K562 (cell line): ENCODE measurements at regions not wholly inside any gene's neighbourhood (a gene's known extent, or its start where the extent isn't known, plus 50 kb on each side); places are given as distances from the start of the nearest gene placed in this dataset.

Experiments
- ATAC-seq: fragments of 200-7000 bp; cut with Tn5 transposase; 3 replicates; pipeline ENCODE4 v1.9.1; 2020; ENCODE audit warnings: moderate library complexity
- BruUV-seq: library from RNA; stranded (reverse); fragments of 400-500 nt; replicated peaks from 2 replicates; lab custom pipeline; 2021; lab: Mats Ljungman, UMichigan
- CTCF ChIA-PET: fragments of 300-600 bp; formaldehyde crosslinking; extraction: SDS; loops from one replicate; lab custom pipeline; 2021; ENCODE audit warnings: low intra/inter-chr PET ratio; lab: Yijun Ruan, JAX
- POLR2A ChIA-PET: fragments of 300-600, 350-650 bp; sonication (Branson Sonifier 250); formaldehyde crosslinking; extraction: SDS; loops from one replicate; lab custom pipeline; 2021; ENCODE audit warnings: antibody characterized with exemption, inconsistent platforms; lab: Yijun Ruan, JAX
- DNase-seq, 4 experiments: peaks; one replicate each; pipeline versions ENCODE4 v3.0.0 to v3.0.0-alpha.2; 2011 to 2018; ENCODE audit warnings: low spot score in 3 of 4, mixed read lengths in 3 of 4; ENCODE audit errors: extremely low read depth in 1 of 4
- FAIRE-seq: peaks from 2 replicates; lab custom pipeline; 2011; peaks lifted over from hg19 to GRCh38; lab: Jason Lieb, UNC
- H2AFZ ChIP-seq: 2 replicates; pipeline ENCODE4 v1.6.0; 2011; ENCODE audit warnings: low read depth, low read length, control low read depth, inconsistent platforms
- H3K27ac ChIP-seq: fragments of 200-600 bp; 3 replicates; pipeline ENCODE4 v1.8.0; 2011; ENCODE audit warnings: low read depth, mild to moderate bottlenecking, control low read depth, inconsistent platforms, low read length, moderate library complexity, mixed read lengths; ENCODE audit errors: extremely low read depth
- H3K27me3 ChIP-seq, 2 experiments: fragments of 300-600 bp in 1 of 2; 2 replicates in 1 of 2; 3 replicates in 1 of 2; pipeline versions ENCODE4 v1.6.0 to v1.8.0; 2011; ENCODE audit warnings: inconsistent platforms in 2 of 2, low read length in 2 of 2, mild to moderate bottlenecking in 1 of 2, mixed read lengths in 1 of 2, moderate library complexity in 1 of 2; ENCODE audit not compliant: control insufficient read depth in 2 of 2, insufficient read depth in 2 of 2
- H3K36me3 ChIP-seq: fragments of 300-600 bp; 3 replicates; pipeline ENCODE4 v1.8.0; 2011; ENCODE audit warnings: mild to moderate bottlenecking, low read length, inconsistent platforms; ENCODE audit not compliant: control insufficient read depth, insufficient read depth
- H3K4me1 ChIP-seq, 2 experiments: fragments of 200-600 bp in 1 of 2; replicated peaks in 1 of 2; 2 replicates in 1 of 2; 3 replicates in 1 of 2; pipeline versions ENCODE4 v1.5.1 to v1.8.0; 2011; ENCODE audit warnings: inconsistent platforms in 2 of 2, low read length in 2 of 2, mild to moderate bottlenecking in 1 of 2, mixed read lengths in 1 of 2, moderate library complexity in 1 of 2; ENCODE audit not compliant: control insufficient read depth in 2 of 2, insufficient read depth in 2 of 2
- H3K4me2 ChIP-seq: 2 replicates; pipeline ENCODE4 v1.6.1; 2011; ENCODE audit warnings: low read length, control low read depth, inconsistent platforms, mixed read lengths; ENCODE audit not compliant: insufficient read depth
- H3K4me3 ChIP-seq: fragments of 200-600 bp; sonication (generic), shearing (Covaris generic); 2 replicates; pipeline ENCODE4 v1.5.1; 2016; ENCODE audit warnings: control low read depth, inconsistent platforms
- H3K79me2 ChIP-seq: fragments of 200-600 bp; 3 replicates; pipeline ENCODE4 v1.8.0; 2011; ENCODE audit warnings: low read length, inconsistent platforms; ENCODE audit not compliant: control insufficient read depth, insufficient read depth
- H3K9ac ChIP-seq, 2 experiments: 2 replicates each; pipeline versions ENCODE4 v1.6.0 to v1.6.1; 2011; ENCODE audit warnings: low read depth in 2 of 2, low read length in 2 of 2, control low read depth in 1 of 2, inconsistent platforms in 1 of 2, mild to moderate bottlenecking in 1 of 2, mixed read lengths in 1 of 2; ENCODE audit not compliant: insufficient read depth in 1 of 2
- H3K9me1 ChIP-seq: one replicate; pipeline ENCODE4 v1.6.0; 2011; ENCODE audit warnings: inconsistent platforms, mild to moderate bottlenecking, low read length, moderate library complexity; ENCODE audit not compliant: control insufficient read depth, insufficient read depth
- H3K9me3 ChIP-seq: replicated peaks from 2 replicates; pipeline ENCODE4 v1.5.1; 2011; ENCODE audit warnings: low read depth, low read length, inconsistent platforms; ENCODE audit not compliant: control insufficient read depth, insufficient read depth
- H4K20me1 ChIP-seq: replicated peaks from 2 replicates; pipeline ENCODE4 v1.6.1; 2011; ENCODE audit warnings: low read length, inconsistent platforms, mixed read lengths; ENCODE audit not compliant: control insufficient read depth, insufficient read depth
- CBX2 ChIP-seq: fragments of 200-600 bp; sonication (generic); IDR thresholded peaks from one replicate; pipeline ENCODE4 v1.6.1; 2012; ENCODE audit warnings: mild to moderate bottlenecking, low read length, inconsistent platforms; ENCODE audit not compliant: insufficient read depth, poor library complexity, severe bottlenecking
- DACH1 ChIP-seq: fragments of 450-650 bp; IDR thresholded peaks from 2 replicates; pipeline ENCODE4 v1.6.1; 2018; ENCODE audit not compliant: partially characterized antibody
- EP400 ChIP-seq: fragments of 450-650 bp; IDR thresholded peaks from 2 replicates; pipeline ENCODE4 v1.6.1; 2017; ENCODE audit warnings: antibody characterized with exemption, mild to moderate bottlenecking, moderate library complexity
- HIVEP1 ChIP-seq: fragments of 250-450 bp; sonication (Bioruptor Pico); IDR thresholded peaks from 2 replicates; pipeline ENCODE4 v1.4.0; 2020; ENCODE audit warnings: mild to moderate bottlenecking
- KLF1 ChIP-seq: fragments of 450-650 bp; IDR thresholded peaks from 2 replicates; pipeline ENCODE4 v1.6.1; 2016; ENCODE audit warnings: missing genetic modification characterization, missing compliant biosample characterization
- MCM7 ChIP-seq, 2 experiments: fragments of 450-650 bp; IDR thresholded peaks; 2 replicates each; pipeline ENCODE4 v1.6.1; 2016 to 2018
- NCOA6 ChIP-seq: fragments of 450-650 bp; IDR thresholded peaks from 2 replicates; pipeline ENCODE4 v1.6.1; 2017; ENCODE audit warnings: mild to moderate bottlenecking
- NR3C1 ChIP-seq: sonication (generic); formaldehyde crosslinking; IDR thresholded peaks from 2 replicates; pipeline ENCODE4 v1.8.1; 2022; ENCODE audit warnings: missing genetic modification reagents
- PHF8 ChIP-seq: fragments of 200-600 bp; sonication (generic); IDR thresholded peaks from 2 replicates; pipeline ENCODE4 v1.6.1; 2012; ENCODE audit warnings: mixed run types, mild to moderate bottlenecking, inconsistent platforms, low read length, moderate library complexity, borderline replicate concordance
- POLR2G ChIP-seq: fragments of 200-400 bp; formaldehyde crosslinking; IDR thresholded peaks from 2 replicates; pipeline ENCODE4 v1.6.1; 2017; ENCODE audit warnings: low read depth, mild to moderate bottlenecking, antibody characterized with exemption, low read length, moderate library complexity
- SAP30 ChIP-seq: fragments of 200-600 bp; sonication (generic); IDR thresholded peaks from 2 replicates; pipeline ENCODE4 v1.6.1; 2012; ENCODE audit warnings: borderline replicate concordance, low read depth, mild to moderate bottlenecking, moderate library complexity, low read length, control low read depth, inconsistent platforms; ENCODE audit not compliant: insufficient read depth, poor library complexity, severe bottlenecking
- SMARCB1 ChIP-seq: IDR thresholded peaks from 2 replicates; pipeline ENCODE4 v1.6.1; 2011; ENCODE audit warnings: improper control_type of control experiment, low read depth; ENCODE audit not compliant: insufficient read length
- TEAD2 ChIP-seq: fragments of 450-650 bp; IDR thresholded peaks from 2 replicates; pipeline ENCODE4 v1.6.1; 2016; ENCODE audit warnings: missing genetic modification characterization, control low read depth, missing compliant biosample characterization
- ZNF445 ChIP-seq: fragments of 250-450 bp; sonication (Bioruptor Pico); IDR thresholded peaks from 2 replicates; pipeline ENCODE4 v1.4.0; 2020; ENCODE audit warnings: low read depth, mild to moderate bottlenecking, moderate library complexity
- ZZZ3 ChIP-seq: fragments of 450-650 bp; IDR thresholded peaks from 2 replicates; pipeline ENCODE4 v1.6.1; 2016; ENCODE audit warnings: antibody characterized with exemption, mild to moderate bottlenecking, moderate library complexity
- WGBS: fragments of 100-300 bp; shearing (Covaris generic); methylation state at CpG from one replicate; pipeline ENCODE4 v1.1.6; 2016; ENCODE audit warnings: low coverage, mixed read lengths; ENCODE audit not compliant: insufficient coverage; ENCODE audit errors: missing lambda C conversion rate; 5-methylcytosine and 5-hydroxymethylcytosine counted together
- in situ Hi-C: fragments of 300-500 bp; cut with MboI; formaldehyde crosslinking; loops from 4 replicates; pipeline ENCODE4 v1.15.0; 2018; ENCODE audit warnings: inconsistent platforms, mixed read lengths
- intact Hi-C: fragments of 100-400 bp; cut with micrococcal nuclease; formaldehyde crosslinking; loops from 2 replicates; pipeline ENCODE4 v1.14.2; 2022
- TF ChIP-seq, protein P1 (sequence below): IDR thresholded peaks from 3 replicates; pipeline ENCODE4 v1.6.1; 2011; ENCODE audit warnings: borderline replicate concordance, mild to moderate bottlenecking; ENCODE audit not compliant: insufficient read length, insufficient read depth
- TF ChIP-seq, protein P2 (sequence below): fragments of 450-650 bp; formaldehyde crosslinking; conservative IDR thresholded peaks from 2 replicates; pipeline ENCODE4 v1.4.0; 2022; ENCODE audit warnings: mild to moderate bottlenecking, missing genetic modification characterization

DNA sequence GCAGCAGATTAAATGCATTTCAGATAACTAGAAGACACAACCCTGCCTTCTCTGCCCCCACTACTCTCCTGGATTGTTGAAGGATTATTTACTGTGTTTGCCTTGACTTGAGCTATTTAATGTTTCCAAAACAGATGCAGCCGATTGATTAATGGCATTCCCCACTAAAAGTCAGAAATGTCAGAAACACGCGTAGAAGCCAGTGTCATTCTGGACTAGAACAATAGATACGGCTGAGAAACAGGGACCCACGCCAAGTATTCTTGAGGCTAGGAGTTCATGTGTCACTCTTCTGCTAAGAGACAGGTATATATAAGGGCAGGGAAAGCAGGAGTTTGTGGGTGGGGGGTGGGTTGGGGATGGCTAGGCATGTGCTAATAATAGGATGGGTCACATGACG, 366.7 kb upstream of the PROX1 start:
- ChIA-PET POLR2A (interaction anchor here (0.6 kb wide), 1 partner anchor 1259 kb away, joined by 3 read pairs; no protein-coding TSS in a partner anchor), CTCF (no interaction called here)
- FAIRE-seq, result no peak
- 2% methylated on average over 6 of the region's 6 CpGs for WGBS
- intact Hi-C loops (no loop called here), in situ Hi-C loops (no loop called here)
- Histone ChIP-seq H3K4me1 (no peaks in the 10 kb centered on the region), H3K9me3 (no peaks in the 10 kb centered on the region), H3K9me1 (peaks cover 3% of the 10 kb centered on the region), H3K9ac (no peak overlapping the region), H4K20me1 (no peaks in the 10 kb centered on the region; the same call in 1 of the 2 replicates), H3K4me2 (no peak overlapping the region), H2AFZ (no peak overlapping the region)
- BruUV-seq, result no TSS peak
- no peak for DNase-seq
- no peak for ATAC-seq
- TF ChIP-seq, protein P1, sequence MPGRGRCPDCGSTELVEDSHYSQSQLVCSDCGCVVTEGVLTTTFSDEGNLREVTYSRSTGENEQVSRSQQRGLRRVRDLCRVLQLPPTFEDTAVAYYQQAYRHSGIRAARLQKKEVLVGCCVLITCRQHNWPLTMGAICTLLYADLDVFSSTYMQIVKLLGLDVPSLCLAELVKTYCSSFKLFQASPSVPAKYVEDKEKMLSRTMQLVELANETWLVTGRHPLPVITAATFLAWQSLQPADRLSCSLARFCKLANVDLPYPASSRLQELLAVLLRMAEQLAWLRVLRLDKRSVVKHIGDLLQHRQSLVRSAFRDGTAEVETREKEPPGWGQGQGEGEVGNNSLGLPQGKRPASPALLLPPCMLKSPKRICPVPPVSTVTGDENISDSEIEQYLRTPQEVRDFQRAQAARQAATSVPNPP, result no peak
- no peak for TF ChIP-seq HIVEP1 (CRISPR knock-in tag)
- no peak for TF ChIP-seq TEAD2
- no peak for TF ChIP-seq SMARCB1
- no peak for TF ChIP-seq NR3C1
- TF ChIP-seq, protein P2, sequence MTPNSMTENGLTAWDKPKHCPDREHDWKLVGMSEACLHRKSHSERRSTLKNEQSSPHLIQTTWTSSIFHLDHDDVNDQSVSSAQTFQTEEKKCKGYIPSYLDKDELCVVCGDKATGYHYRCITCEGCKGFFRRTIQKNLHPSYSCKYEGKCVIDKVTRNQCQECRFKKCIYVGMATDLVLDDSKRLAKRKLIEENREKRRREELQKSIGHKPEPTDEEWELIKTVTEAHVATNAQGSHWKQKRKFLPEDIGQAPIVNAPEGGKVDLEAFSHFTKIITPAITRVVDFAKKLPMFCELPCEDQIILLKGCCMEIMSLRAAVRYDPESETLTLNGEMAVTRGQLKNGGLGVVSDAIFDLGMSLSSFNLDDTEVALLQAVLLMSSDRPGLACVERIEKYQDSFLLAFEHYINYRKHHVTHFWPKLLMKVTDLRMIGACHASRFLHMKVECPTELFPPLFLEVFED (CRISPR knock-in tag), result no peak
- no peak for TF ChIP-seq SAP30
- TF ChIP-seq ZZZ3, result no peak
- TF ChIP-seq MCM7 (IDR thresholded peaks at IDR 0.05), result no peak
- no peak for TF ChIP-seq DACH1
- no peak for TF ChIP-seq CBX2
- TF ChIP-seq PHF8, result no peak
- TF ChIP-seq EP400, result no peak
- TF ChIP-seq NCOA6, result no peak
- no peak for TF ChIP-seq ZNF445 (CRISPR knock-in tag)
- no peak for TF ChIP-seq KLF1 (tag)
- no peak for TF ChIP-seq POLR2G
- TF ChIP-seq, all 486 proteins: peak for 0
- Histone ChIP-seq H3K79me2 (no peaks in the 10 kb centered on the region), H3K36me3 (no peaks in the 10 kb centered on the region), H3K27me3 (peaks cover 14 to 27% of the 10 kb centered on the region in 2 experiments), H3K27ac (no peak overlapping the region), H3K4me3 (no peak overlapping the region)
